Liver (tissue), 3 donors: ENCODE measurements at regions not wholly inside any gene's neighbourhood (a gene's known extent, or its start where the extent isn't known, plus 50 kb on each side); places are given as distances from the start of the nearest gene placed in this dataset.

Source experiments
- FOXA2 ChIP-seq: IDR thresholded peaks from 2 replicates; pipeline ENCODE4 v1.6.1; 2016; ENCODE audit warnings: antibody characterized with exemption
- TAF1 ChIP-seq: conservative IDR thresholded peaks from 2 replicates; pipeline ENCODE4 v1.6.1; 2016; ENCODE audit warnings: antibody characterized with exemption, mild to moderate bottlenecking
- TF ChIP-seq, protein P1 (sequence below): fragments of 150-350 bp; IDR thresholded peaks from 2 replicates; pipeline ENCODE4 v1.5.1; 2017; ENCODE audit warnings: improper control_type of control experiment, low read depth, low read length; ENCODE audit not compliant: missing input control
- TF ChIP-seq, protein P2 (sequence below): IDR thresholded peaks from 2 replicates; pipeline ENCODE4 v1.6.1; 2016; ENCODE audit warnings: antibody characterized with exemption
- TF ChIP-seq, protein P3 (sequence below): IDR thresholded peaks from 2 replicates; pipeline ENCODE4 v1.6.1; 2016; ENCODE audit warnings: antibody characterized with exemption, mild to moderate bottlenecking
- donor health status: healthy.
- donor health status: healthy.

DNA sequence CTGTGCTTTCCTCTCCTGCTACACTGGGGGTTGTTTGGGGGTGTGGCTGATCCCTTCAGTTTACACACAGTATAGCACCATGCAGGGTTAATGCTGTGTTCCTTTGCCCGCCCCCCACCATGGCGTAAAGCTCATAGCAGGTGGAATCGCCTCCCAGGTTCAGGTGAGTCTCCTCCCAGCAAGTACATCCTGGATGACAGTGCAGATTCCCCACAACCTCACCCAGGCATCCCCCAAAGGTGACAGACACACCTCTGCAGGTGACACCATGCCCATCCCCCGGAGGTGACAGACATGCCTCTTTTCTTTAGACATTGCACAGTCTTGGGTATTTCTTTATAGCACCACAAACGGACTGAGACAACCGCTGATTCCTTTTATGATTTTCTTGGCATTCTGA is 343.7 kb downstream of the BRD1 start:
- TF ChIP-seq, protein P1, sequence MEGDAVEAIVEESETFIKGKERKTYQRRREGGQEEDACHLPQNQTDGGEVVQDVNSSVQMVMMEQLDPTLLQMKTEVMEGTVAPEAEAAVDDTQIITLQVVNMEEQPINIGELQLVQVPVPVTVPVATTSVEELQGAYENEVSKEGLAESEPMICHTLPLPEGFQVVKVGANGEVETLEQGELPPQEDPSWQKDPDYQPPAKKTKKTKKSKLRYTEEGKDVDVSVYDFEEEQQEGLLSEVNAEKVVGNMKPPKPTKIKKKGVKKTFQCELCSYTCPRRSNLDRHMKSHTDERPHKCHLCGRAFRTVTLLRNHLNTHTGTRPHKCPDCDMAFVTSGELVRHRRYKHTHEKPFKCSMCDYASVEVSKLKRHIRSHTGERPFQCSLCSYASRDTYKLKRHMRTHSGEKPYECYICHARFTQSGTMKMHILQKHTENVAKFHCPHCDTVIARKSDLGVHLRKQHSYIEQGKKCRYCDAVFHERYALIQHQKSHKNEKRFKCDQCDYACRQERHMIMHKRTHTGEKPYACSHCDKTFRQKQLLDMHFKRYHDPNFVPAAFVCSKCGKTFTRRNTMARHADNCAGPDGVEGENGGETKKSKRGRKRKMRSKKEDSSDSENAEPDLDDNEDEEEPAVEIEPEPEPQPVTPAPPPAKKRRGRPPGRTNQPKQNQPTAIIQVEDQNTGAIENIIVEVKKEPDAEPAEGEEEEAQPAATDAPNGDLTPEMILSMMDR, result no peak
- TF ChIP-seq TAF1 (no peak), FOXA2 (no peak)
- TF ChIP-seq, protein P2, sequence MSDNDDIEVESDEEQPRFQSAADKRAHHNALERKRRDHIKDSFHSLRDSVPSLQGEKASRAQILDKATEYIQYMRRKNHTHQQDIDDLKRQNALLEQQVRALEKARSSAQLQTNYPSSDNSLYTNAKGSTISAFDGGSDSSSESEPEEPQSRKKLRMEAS, result no peak
- TF ChIP-seq, protein P3, sequence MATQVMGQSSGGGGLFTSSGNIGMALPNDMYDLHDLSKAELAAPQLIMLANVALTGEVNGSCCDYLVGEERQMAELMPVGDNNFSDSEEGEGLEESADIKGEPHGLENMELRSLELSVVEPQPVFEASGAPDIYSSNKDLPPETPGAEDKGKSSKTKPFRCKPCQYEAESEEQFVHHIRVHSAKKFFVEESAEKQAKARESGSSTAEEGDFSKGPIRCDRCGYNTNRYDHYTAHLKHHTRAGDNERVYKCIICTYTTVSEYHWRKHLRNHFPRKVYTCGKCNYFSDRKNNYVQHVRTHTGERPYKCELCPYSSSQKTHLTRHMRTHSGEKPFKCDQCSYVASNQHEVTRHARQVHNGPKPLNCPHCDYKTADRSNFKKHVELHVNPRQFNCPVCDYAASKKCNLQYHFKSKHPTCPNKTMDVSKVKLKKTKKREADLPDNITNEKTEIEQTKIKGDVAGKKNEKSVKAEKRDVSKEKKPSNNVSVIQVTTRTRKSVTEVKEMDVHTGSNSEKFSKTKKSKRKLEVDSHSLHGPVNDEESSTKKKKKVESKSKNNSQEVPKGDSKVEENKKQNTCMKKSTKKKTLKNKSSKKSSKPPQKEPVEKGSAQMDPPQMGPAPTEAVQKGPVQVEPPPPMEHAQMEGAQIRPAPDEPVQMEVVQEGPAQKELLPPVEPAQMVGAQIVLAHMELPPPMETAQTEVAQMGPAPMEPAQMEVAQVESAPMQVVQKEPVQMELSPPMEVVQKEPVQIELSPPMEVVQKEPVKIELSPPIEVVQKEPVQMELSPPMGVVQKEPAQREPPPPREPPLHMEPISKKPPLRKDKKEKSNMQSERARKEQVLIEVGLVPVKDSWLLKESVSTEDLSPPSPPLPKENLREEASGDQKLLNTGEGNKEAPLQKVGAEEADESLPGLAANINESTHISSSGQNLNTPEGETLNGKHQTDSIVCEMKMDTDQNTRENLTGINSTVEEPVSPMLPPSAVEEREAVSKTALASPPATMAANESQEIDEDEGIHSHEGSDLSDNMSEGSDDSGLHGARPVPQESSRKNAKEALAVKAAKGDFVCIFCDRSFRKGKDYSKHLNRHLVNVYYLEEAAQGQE, result no peak
